ENCODE measurements at regions not wholly inside any gene's neighbourhood (a gene's known extent, or its start where the extent isn't known, plus 50 kb on each side); places are given as distances from the start of the nearest gene placed in this dataset.

DNA sequence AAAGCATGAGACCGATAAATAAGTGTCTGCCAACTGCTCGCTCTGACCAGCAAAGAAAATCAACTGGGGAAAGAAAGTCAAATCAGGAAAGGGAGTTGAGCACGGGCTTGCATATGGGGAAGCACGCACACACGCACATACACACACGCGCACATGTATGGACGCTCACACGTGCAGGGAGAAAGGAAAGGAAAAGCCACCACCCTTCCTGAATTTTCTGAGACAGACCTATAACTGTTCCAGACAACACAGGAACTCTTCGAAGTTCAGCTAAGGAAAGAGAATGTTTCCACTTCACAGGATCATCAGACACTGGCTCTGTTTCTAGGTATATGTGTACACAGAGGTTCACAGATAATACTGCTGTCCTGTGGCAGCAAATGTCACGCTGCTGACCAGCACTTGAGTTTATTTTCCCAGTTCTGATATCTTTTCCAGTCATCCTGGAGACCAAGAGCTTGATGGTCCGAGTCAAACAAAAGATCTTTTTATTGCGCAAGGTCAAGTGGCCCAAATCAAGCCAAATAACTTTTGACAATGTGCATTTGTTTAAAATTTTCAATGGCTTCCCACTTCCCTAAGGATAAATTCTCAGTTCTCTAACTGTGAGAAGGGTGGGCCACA lies 82.1 kb upstream of the TMCC3 start:
- POLR2A ChIA-PET: no interaction called here
- CTCF ChIA-PET: no interaction called here
- Mint-ChIP-seq H3K27ac (no peak overlapping the region), H3K4me1 (ENCODE audit: low read depth) (no peaks in the 10 kb centered on the region), H3K36me3 (ENCODE audit: low read depth) (no peaks in the 10 kb centered on the region), H3K4me3 (no peak overlapping the region), H3K27me3 (ENCODE audit: low read depth) (peaks cover 12% of the 10 kb centered on the region), H3K9me3 (ENCODE audit: insufficient read depth) (no peaks in the 10 kb centered on the region)
- ATAC-seq: no peak
- DNase-seq: no peak

DNA sequence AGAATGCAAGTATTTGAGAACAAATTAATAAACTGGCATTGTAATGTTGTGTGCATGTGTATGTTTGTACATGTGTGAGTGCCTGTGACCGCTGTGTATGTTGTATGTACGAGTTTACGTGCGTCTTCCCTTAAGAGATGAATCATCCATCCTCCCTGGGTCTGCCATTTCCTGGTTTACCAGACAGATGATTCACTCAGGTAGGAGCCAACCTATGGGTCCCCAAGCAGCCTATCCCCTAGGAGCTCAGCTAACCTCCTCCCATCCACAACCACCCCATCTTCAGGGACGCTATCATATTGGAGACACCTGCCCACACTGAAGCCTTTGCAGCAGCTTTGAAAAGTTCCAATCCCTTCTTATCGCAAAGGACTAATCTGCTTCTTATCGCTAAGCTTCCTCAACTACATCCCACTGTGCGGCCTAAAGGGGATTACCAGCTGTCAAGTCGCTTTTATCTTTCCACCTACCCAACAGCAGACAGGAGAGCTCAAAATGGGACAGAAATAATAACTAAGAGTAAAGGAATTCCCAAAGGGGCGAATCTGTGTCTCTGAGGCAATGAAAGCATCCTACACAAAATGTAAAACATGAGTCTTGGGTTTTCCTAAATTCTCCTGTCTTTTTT lies 81.5 kb upstream of the TMCC3 start:
- H3K4me3 Mint-ChIP-seq: no peak overlapping the region
- H3K27ac Mint-ChIP-seq: no peak overlapping the region
- ChIA-PET CTCF (no interaction called here), POLR2A (no interaction called here)
- H3K36me3 Mint-ChIP-seq (ENCODE audit: low read depth): no peaks in the 10 kb centered on the region
- no peaks in the 10 kb centered on the region for H3K9me3 Mint-ChIP-seq (ENCODE audit: insufficient read depth)
- peaks cover 12% of the 10 kb centered on the region for H3K27me3 Mint-ChIP-seq (ENCODE audit: low read depth)
- ATAC-seq: no peak
- DNase-seq: no peak
- no peaks in the 10 kb centered on the region for H3K4me1 Mint-ChIP-seq (ENCODE audit: low read depth)

DNA sequence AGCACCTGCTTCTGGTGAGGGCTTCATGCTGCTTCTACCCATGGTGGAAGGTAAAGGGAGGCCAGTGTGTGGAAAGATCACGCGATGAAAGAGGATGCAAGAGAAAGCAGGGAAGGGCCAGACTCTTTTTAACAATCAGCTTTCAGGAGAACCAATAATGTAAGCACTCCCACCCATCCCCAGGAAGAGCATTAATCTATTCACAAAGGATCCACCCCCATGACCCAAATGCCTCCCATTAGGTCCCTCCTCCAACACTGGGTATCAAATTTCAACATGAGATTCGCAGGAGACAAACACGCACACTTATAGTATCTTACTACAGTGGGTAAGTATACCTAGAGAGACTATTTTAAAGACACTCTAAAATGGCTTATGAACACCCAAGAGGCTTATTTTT lies 80.5 kb upstream of the TMCC3 start:
- no peak for DNase-seq
- POLR2A ChIA-PET: no interaction called here
- ATAC-seq: no peak
- Mint-ChIP-seq H3K4me3 (no peak overlapping the region), H3K9me3 (ENCODE audit: insufficient read depth) (no peaks in the 10 kb centered on the region), H3K4me1 (ENCODE audit: low read depth) (no peaks in the 10 kb centered on the region), H3K36me3 (ENCODE audit: low read depth) (no peaks in the 10 kb centered on the region), H3K27ac (no peak overlapping the region), H3K27me3 (ENCODE audit: low read depth) (peaks cover 12% of the 10 kb centered on the region)
- CTCF ChIA-PET: no interaction called here

DNA sequence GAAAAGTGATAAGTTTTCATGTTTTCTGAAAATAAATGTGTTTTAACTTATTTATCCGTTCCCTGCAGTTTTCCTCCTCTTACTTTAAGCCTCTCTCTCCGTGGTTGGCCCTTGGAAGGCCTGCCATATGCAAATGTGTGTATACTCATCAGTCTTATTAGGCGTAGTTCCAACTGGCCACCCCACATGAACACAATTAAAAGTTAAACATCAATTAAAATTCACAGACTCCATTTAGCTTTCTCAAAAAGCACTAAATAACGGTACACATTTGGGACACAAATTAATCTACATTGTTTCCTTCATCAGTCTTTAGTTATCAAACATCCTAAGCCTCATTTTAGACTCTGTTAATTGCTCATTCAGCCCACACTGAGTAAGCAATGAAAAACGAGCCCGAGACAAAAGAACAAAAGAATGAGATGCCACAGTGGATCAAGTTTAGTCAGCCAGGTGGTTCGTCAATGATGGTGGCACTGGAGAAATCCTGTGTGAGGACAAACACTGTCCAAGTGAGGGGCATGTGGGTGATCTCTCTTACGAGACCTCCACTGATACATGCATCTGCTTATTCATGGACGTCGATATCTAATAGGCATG lies 76.0 kb upstream of the TMCC3 start:
- CTCF ChIA-PET: no interaction called here

DNA sequence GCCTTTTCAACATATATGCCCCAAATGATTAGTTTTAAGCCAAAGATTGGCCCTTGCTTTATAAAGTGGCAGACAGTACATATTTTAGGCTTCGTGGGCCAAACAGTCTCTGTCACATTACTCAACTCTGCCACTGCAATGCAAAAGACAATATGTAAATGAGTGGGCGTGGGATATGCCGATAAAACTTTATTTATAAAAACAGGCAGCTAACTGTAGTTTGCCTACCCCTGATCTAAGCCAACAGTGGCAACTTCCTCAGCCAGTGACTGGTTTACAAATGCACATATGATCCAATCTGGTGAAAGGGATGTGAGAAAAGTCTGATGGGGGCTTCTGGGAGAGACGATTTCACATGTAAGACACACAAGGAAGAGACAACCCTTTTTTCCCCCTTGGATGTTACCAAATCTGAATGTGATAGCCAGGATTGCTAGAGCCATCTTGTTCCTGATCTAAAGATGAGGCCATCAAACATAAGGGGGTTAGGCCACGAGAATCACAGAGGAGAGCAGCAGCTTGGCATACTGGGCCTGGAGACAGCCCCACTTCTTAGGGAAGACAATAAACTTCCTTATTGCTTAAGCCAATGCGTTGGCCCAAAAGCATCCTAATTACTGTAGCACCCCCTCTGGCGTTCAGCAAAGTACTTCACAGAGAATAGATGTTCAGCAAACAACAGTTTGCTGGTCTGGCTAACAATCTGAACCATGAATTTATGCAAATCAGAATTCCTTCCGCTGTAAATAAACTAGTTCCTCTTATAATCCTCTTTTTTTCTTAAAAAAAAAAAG lies 75.2 kb upstream of the TMCC3 start:
- ChIA-PET POLR2A (no interaction called here), CTCF (no interaction called here)
- DNase-seq: peak; percentile 23
- Mint-ChIP-seq H3K27ac (no peak overlapping the region), H3K27me3 (ENCODE audit: low read depth) (peaks cover 7% of the 10 kb centered on the region), H3K4me3 (no peak overlapping the region), H3K9me3 (ENCODE audit: insufficient read depth) (no peaks in the 10 kb centered on the region), H3K36me3 (ENCODE audit: low read depth) (no peaks in the 10 kb centered on the region), H3K4me1 (ENCODE audit: low read depth) (no peaks in the 10 kb centered on the region)
- no peak for ATAC-seq

More for the DNA sequence above, 76.0 kb upstream of the TMCC3 start:
- H3K36me3 Mint-ChIP-seq (ENCODE audit: low read depth): no peaks in the 10 kb centered on the region
- H3K9me3 Mint-ChIP-seq (ENCODE audit: insufficient read depth): no peaks in the 10 kb centered on the region
- H3K27ac Mint-ChIP-seq: no peak overlapping the region
- ATAC-seq (no peak), DNase-seq (no peak)
- H3K4me1 Mint-ChIP-seq (ENCODE audit: low read depth): no peaks in the 10 kb centered on the region
- H3K27me3 Mint-ChIP-seq (ENCODE audit: low read depth): peaks cover 7% of the 10 kb centered on the region
- no peak overlapping the region for H3K4me3 Mint-ChIP-seq
- POLR2A ChIA-PET: no interaction called here

DNA sequence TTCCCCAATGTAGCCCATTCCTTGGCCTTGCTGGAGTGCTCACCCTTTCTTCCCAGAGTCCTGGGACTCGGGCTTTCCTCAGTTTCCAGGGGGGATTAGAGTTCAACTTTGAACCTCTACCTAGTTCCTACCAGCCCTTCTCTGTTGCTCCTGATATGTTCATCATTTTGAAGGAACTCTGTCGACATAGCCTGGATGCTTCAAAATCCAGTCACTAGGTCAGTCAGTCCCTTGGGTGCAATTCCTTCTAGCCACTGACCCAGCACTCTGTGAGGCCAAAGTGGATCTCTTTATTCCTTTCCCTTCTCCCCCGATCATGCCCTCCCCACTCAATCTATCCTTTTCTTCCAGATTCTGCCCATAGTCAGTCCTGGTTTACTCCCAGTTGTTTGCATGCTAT lies 72.3 kb upstream of the TMCC3 start:
- CTCF ChIA-PET: no interaction called here

DNA sequence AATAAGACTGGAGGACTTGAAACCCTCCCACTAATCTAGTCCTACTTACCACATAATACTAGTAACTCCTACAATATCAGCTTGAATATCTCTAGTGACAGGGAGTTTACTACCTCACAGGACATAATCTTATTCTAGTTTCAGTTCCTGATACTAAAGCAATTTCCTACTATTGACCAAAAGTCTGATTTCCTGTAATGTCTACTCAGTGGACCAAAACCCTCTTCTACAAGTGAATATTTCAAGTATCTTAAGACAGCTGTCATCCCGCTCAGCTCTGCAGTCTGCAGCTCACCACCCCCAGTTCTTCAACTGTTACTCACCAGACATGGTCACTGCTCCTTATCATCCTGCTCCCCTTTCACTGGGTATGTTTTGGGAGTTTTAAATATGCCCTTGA lies 70.8 kb upstream of the TMCC3 start:
- DNase-seq (no peak), ATAC-seq (no peak)
- Mint-ChIP-seq H3K27ac (no peak overlapping the region), H3K27me3 (ENCODE audit: low read depth) (peaks cover 6% of the 10 kb centered on the region), H3K9me3 (ENCODE audit: insufficient read depth) (no peaks in the 10 kb centered on the region), H3K36me3 (ENCODE audit: low read depth) (no peaks in the 10 kb centered on the region), H3K4me1 (ENCODE audit: low read depth) (no peaks in the 10 kb centered on the region), H3K4me3 (no peak overlapping the region)
- POLR2A ChIA-PET: no interaction called here
- CTCF ChIA-PET: interaction anchor here (0.8 kb wide), 1 partner anchor 24 kb away, joined by 3 read pairs; no protein-coding TSS in a partner anchor

More for the DNA sequence above, 72.3 kb upstream of the TMCC3 start:
- Mint-ChIP-seq H3K27ac (no peak overlapping the region), H3K4me3 (no peak overlapping the region), H3K36me3 (ENCODE audit: low read depth) (no peaks in the 10 kb centered on the region), H3K27me3 (ENCODE audit: low read depth) (peaks cover 4% of the 10 kb centered on the region), H3K4me1 (ENCODE audit: low read depth) (no peaks in the 10 kb centered on the region), H3K9me3 (ENCODE audit: insufficient read depth) (no peaks in the 10 kb centered on the region)
- POLR2A ChIA-PET: no interaction called here
- ATAC-seq (no peak), DNase-seq (no peak)

DNA sequence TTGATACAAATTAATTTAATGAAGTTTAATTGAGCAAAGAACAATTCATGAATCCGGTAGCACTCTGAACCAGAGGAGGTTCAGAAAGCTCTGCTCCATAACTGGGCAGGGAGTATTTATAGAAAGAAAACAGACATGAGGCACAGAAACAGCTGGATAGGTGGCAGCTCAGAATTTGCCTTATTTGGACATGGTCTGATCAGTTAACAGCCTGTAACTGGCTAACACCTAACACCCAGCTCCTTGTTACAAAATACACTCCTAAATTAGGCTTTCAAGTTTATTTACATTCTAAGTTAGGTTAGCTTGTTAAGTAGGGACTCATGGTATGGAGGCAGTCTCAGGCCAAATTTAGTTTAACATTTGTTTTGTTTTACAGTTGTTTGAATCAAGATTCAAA lies 67.8 kb upstream of the TMCC3 start:
- ChIA-PET CTCF (no interaction called here), POLR2A (no interaction called here)
- H3K27me3 Mint-ChIP-seq (ENCODE audit: low read depth): peaks cover 7% of the 10 kb centered on the region
- H3K36me3 Mint-ChIP-seq (ENCODE audit: low read depth): no peaks in the 10 kb centered on the region
- H3K4me1 Mint-ChIP-seq (ENCODE audit: low read depth): no peaks in the 10 kb centered on the region
- H3K4me3 Mint-ChIP-seq: no peak overlapping the region
- ATAC-seq: no peak
- DNase-seq: no peak
- H3K27ac Mint-ChIP-seq: no peak overlapping the region
- H3K9me3 Mint-ChIP-seq (ENCODE audit: insufficient read depth): no peaks in the 10 kb centered on the region

DNA sequence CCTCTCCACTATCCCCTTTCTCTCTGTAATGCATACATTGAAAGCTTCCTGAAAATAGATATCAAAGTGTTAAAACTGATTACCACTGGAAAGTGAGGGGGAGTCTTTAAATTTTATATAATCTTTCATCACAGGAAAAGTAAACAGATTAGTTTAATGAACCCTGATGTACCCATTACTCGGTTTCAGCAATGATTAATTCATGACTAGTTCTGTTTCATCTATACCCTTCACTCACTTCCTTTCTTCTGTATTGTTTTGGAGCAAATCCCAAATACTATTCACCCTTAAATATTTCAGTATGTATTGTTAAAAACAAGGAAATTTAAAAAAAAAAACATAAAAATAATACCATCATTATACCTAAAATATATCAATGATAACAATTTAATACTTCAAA lies 67.3 kb upstream of the TMCC3 start:
- ChIA-PET POLR2A (no interaction called here), CTCF (no interaction called here)
- H3K9me3 Mint-ChIP-seq (ENCODE audit: insufficient read depth): no peaks in the 10 kb centered on the region
- DNase-seq (no peak), ATAC-seq (no peak)
- no peaks in the 10 kb centered on the region for H3K4me1 Mint-ChIP-seq (ENCODE audit: low read depth)
- no peak overlapping the region for H3K27ac Mint-ChIP-seq
- no peaks in the 10 kb centered on the region for H3K36me3 Mint-ChIP-seq (ENCODE audit: low read depth)
- H3K4me3 Mint-ChIP-seq: no peak overlapping the region
- H3K27me3 Mint-ChIP-seq (ENCODE audit: low read depth): peaks cover 7% of the 10 kb centered on the region

DNA sequence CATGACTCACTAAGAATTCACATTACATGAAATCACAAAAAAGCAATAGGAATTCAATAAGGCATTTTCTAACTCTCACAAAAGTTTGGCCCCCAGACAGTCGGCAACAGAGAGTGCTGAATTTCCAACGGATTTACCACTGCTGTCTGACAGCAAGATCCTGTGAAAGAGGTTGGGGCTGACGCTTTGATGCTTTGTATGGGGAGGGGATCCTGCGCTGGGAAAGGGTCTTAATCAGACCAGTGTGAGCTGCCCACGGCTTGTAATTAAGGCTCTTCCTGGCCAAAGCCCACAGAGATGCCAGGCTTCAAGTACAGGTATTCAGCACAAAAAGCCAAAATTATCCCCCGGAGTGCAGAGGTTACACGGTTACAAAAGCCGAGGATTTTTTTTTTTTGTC lies 66.8 kb upstream of the TMCC3 start:
- DNase-seq (no peak), ATAC-seq (no peak)
- H3K4me3 Mint-ChIP-seq: no peak overlapping the region
- no peaks in the 10 kb centered on the region for H3K4me1 Mint-ChIP-seq (ENCODE audit: low read depth)
- no peaks in the 10 kb centered on the region for H3K36me3 Mint-ChIP-seq (ENCODE audit: low read depth)
- H3K27ac Mint-ChIP-seq: no peak overlapping the region
- H3K9me3 Mint-ChIP-seq (ENCODE audit: insufficient read depth): no peaks in the 10 kb centered on the region
- POLR2A ChIA-PET: no interaction called here
- CTCF ChIA-PET: no interaction called here
- H3K27me3 Mint-ChIP-seq (ENCODE audit: low read depth): peaks cover 7% of the 10 kb centered on the region

DNA sequence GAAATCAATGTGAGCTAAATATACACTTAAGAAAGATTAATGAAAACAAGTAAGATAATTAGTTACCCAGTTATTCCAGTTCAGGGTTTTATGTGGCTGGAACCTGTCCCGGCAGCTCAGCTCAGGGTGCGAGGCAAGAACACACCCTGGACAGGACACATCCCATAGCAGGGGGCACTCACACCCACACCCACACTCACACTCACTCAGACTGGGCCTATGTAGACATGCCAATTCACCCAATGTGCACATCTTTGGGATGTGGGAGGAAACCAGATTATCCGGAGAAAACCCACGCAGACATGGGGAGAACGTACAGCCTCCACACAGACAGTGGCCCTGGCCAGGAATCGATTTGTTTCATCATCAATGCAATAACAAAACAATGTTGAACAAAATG lies 66.0 kb upstream of the TMCC3 start:
- POLR2A ChIA-PET: no interaction called here
- no peak overlapping the region for H3K27ac Mint-ChIP-seq
- no peak overlapping the region for H3K4me3 Mint-ChIP-seq
- no peaks in the 10 kb centered on the region for H3K9me3 Mint-ChIP-seq (ENCODE audit: insufficient read depth)
- H3K36me3 Mint-ChIP-seq (ENCODE audit: low read depth): no peaks in the 10 kb centered on the region
- H3K4me1 Mint-ChIP-seq (ENCODE audit: low read depth): no peaks in the 10 kb centered on the region
- DNase-seq (no peak), ATAC-seq (no peak)
- CTCF ChIA-PET: no interaction called here
- H3K27me3 Mint-ChIP-seq (ENCODE audit: low read depth): peaks cover 4% of the 10 kb centered on the region

DNA sequence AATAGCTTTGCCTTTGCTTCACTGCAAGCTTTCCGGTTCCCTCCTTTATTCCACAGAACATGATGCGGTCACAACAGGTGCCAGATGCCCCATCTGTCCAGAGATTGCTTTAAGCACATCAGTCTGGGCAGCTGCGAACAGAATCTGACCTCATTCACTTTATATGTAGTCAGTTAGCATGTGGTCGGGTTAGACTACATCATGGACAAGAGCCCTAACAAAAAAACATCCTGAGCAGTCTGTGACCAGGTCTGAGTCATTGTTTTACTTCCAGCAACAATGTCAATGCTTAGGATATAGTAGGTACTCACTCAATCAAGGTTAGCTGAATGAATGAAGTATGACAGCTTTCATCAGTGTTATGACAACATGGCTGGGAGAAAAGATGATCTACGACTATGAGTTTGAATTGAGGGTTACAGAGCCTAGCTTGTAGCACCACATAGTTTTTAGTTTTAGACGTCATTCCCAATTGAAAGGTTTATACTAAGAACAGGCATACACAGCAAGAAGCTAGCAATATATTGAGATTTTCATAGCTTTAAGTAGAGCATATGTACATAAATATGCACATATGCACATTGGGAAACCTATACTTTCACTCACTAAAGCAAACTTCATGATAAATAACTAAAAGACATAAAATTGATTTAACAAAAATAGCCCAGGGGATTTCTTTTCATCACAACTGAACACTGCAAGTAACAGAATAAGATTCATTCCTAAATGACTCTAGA lies 64.2 kb upstream of the TMCC3 start:
- no peaks in the 10 kb centered on the region for H3K4me1 Mint-ChIP-seq (ENCODE audit: low read depth)
- H3K4me3 Mint-ChIP-seq: no peak overlapping the region
- ATAC-seq: no peak
- H3K36me3 Mint-ChIP-seq (ENCODE audit: low read depth): no peaks in the 10 kb centered on the region
- no peak for DNase-seq
- H3K27ac Mint-ChIP-seq: no peak overlapping the region
- peaks cover 4% of the 10 kb centered on the region for H3K27me3 Mint-ChIP-seq (ENCODE audit: low read depth)
- CTCF ChIA-PET: interaction anchor here (1.5 kb wide), 1 partner anchor 135 kb away, joined by 3 read pairs; no protein-coding TSS in a partner anchor
- H3K9me3 Mint-ChIP-seq (ENCODE audit: insufficient read depth): no peaks in the 10 kb centered on the region
- POLR2A ChIA-PET: interaction anchor here (0.6 kb wide), 1 partner anchor 11 kb away, joined by 4 read pairs; no protein-coding TSS in a partner anchor

Data from activated CD8-positive, alpha-beta T cell treated with anti-CD3 and anti-CD28 coated beads, Interleukin-2, amount 10 ng/mL, durations not matched to agents 7 days and 5 days (primary cell).